Liver (tissue), 8 donors: ENCODE measurements at regions not wholly inside any gene's neighbourhood (a gene's known extent, or its start where the extent isn't known, plus 50 kb on each side); places are given as distances from the start of the nearest gene placed in this dataset.

Source experiments
- DNase-seq: peaks from one replicate; pipeline ENCODE4 v3.0.0-alpha.2; 2017; ENCODE audit warnings: low spot score
- H3K27ac ChIP-seq, 2 donors: one replicate each; pipeline ENCODE4 v1.7.0; 2013; ENCODE audit warnings: inconsistent platforms in 2 of 2, low read length in 2 of 2, control low read depth in 1 of 2, low read depth in 1 of 2, mild to moderate bottlenecking in 1 of 2
- H3K27me3 ChIP-seq, 4 donors: one replicate each; pipeline versions ENCODE4 v1.6.1 to v1.7.0; 2013; ENCODE audit warnings: low read length in 3 of 4, inconsistent platforms in 1 of 4, mild to moderate bottlenecking in 1 of 4, moderate library complexity in 1 of 4; ENCODE audit not compliant: control insufficient read depth in 4 of 4, insufficient read depth in 4 of 4
- H3K36me3 ChIP-seq, 4 donors: one replicate each; pipeline versions ENCODE4 v1.6.1 to v1.7.0; 2013; ENCODE audit warnings: low read length in 3 of 4, mild to moderate bottlenecking in 3 of 4, low read depth in 1 of 4, moderate library complexity in 1 of 4; ENCODE audit not compliant: control insufficient read depth in 4 of 4, insufficient read depth in 3 of 4
- H3K4me1 ChIP-seq, 4 donors: one replicate each; pipeline versions ENCODE4 v1.6.1 to v1.7.0; 2013; ENCODE audit warnings: low read length in 3 of 4, mild to moderate bottlenecking in 3 of 4, moderate library complexity in 1 of 4; ENCODE audit not compliant: control insufficient read depth in 4 of 4, insufficient read depth in 4 of 4
- H3K4me3 ChIP-seq, 3 donors: one replicate each; pipeline versions ENCODE4 v1.6.1 to v1.7.0; 2013; ENCODE audit warnings: low read length in 3 of 3, control low read depth in 1 of 3, low read depth in 1 of 3, mild to moderate bottlenecking in 1 of 3
- H3K9ac ChIP-seq, 2 donors: one replicate each; pipeline ENCODE4 v1.7.0; 2013; ENCODE audit warnings: low read length in 2 of 2, mild to moderate bottlenecking in 2 of 2, moderate library complexity in 2 of 2, control low read depth in 1 of 2, low read depth in 1 of 2
- H3K9me3 ChIP-seq, 4 donors: one replicate each; pipeline versions ENCODE4 v1.6.1 to v1.7.0; 2013; ENCODE audit warnings: low read length in 3 of 4; ENCODE audit not compliant: control insufficient read depth in 4 of 4
- ATF3 ChIP-seq: IDR thresholded peaks from 2 replicates; pipeline ENCODE4 v1.6.1; 2016; ENCODE audit warnings: antibody characterized with exemption
- CTCF ChIP-seq: fragments of 150-350 bp; IDR thresholded peaks from 2 replicates; pipeline ENCODE4 v1.5.1; 2017; ENCODE audit warnings: improper control_type of control experiment, low read depth, low read length; ENCODE audit not compliant: missing input control
- EGR1 ChIP-seq, 2 donors: IDR thresholded peaks; 2 replicates each; pipeline ENCODE4 v1.6.1; 2016 to 2018; ENCODE audit warnings: antibody characterized with exemption in 2 of 2, low read depth in 2 of 2
- FOXA1 ChIP-seq: IDR thresholded peaks from 2 replicates; pipeline ENCODE4 v1.6.1; 2016; ENCODE audit warnings: antibody characterized with exemption
- FOXA2 ChIP-seq: IDR thresholded peaks from 2 replicates; pipeline ENCODE4 v1.6.1; 2016; ENCODE audit warnings: antibody characterized with exemption
- GABPA ChIP-seq, 2 donors: IDR thresholded peaks in 1 of 2; conservative IDR thresholded peaks in 1 of 2; 2 replicates each; pipeline ENCODE4 v1.6.1; 2016; ENCODE audit warnings: antibody characterized with exemption in 2 of 2, mild to moderate bottlenecking in 1 of 2, moderate library complexity in 1 of 2
- HNF4A ChIP-seq, 2 donors: conservative IDR thresholded peaks; 2 replicates each; pipeline ENCODE4 v1.6.1; 2016; ENCODE audit warnings: antibody characterized with exemption in 2 of 2, mild to moderate bottlenecking in 2 of 2
- HNF4G ChIP-seq: IDR thresholded peaks from 2 replicates; pipeline ENCODE4 v1.6.1; 2016; ENCODE audit warnings: antibody characterized with exemption
- JUND ChIP-seq, 2 donors: IDR thresholded peaks; 2 replicates each; pipeline ENCODE4 v1.6.1; 2016; ENCODE audit warnings: antibody characterized with exemption in 2 of 2
- MAX ChIP-seq: IDR thresholded peaks from 2 replicates; pipeline ENCODE4 v1.6.1; 2016; ENCODE audit warnings: antibody characterized with exemption
- NR2F2 ChIP-seq: IDR thresholded peaks from 2 replicates; pipeline ENCODE4 v1.6.1; 2016; ENCODE audit warnings: antibody characterized with exemption
- RAD21 ChIP-seq, 2 donors: IDR thresholded peaks; 2 replicates each; pipeline ENCODE4 v1.6.1; 2016; ENCODE audit warnings: antibody characterized with exemption in 2 of 2, mild to moderate bottlenecking in 2 of 2
- REST ChIP-seq: IDR thresholded peaks from 2 replicates; pipeline ENCODE4 v1.6.1; 2016; ENCODE audit warnings: antibody characterized with exemption, mild to moderate bottlenecking
- RXRA ChIP-seq, 2 donors: IDR thresholded peaks; 2 replicates each; pipeline ENCODE4 v1.6.1; 2017 to 2018; ENCODE audit warnings: antibody characterized with exemption in 2 of 2, mild to moderate bottlenecking in 1 of 2
- SP1 ChIP-seq: IDR thresholded peaks from 2 replicates; pipeline ENCODE4 v1.6.1; 2018; ENCODE audit warnings: antibody characterized with exemption, mild to moderate bottlenecking
- TAF1 ChIP-seq: conservative IDR thresholded peaks from 2 replicates; pipeline ENCODE4 v1.6.1; 2016; ENCODE audit warnings: antibody characterized with exemption, mild to moderate bottlenecking
- YY1 ChIP-seq: IDR thresholded peaks from 2 replicates; pipeline ENCODE4 v1.6.1; 2016; ENCODE audit warnings: antibody characterized with exemption, mild to moderate bottlenecking
- ZBTB33 ChIP-seq: IDR thresholded peaks from 2 replicates; pipeline ENCODE4 v1.6.1; 2016; ENCODE audit warnings: antibody characterized with exemption
- WGBS: extraction: QIAGEN DNeasy Blood & Tissue Kit; methylation state at CpG from one replicate; pipeline ENCODE4 v1.1.7; 2013; 5-methylcytosine and 5-hydroxymethylcytosine counted together
- donor health status: healthy.
- donor health status: healthy.
- donor health status: healthy.
- donor health status: healthy.
- donor health status: healthy.

- DNase-seq, result no peak
- Histone ChIP-seq H3K4me1 (no peaks in the 10 kb centered on the region), H3K27me3 (no peaks in the 10 kb centered on the region), H3K4me3 (no peak overlapping the region), H3K9ac (no peak overlapping the region), H3K27ac (no peak overlapping the region), H3K36me3 (no peaks in the 10 kb centered on the region), H3K9me3 (no peaks in the 10 kb centered on the region)
- no peak for TF ChIP-seq FOXA1
- TF ChIP-seq CTCF, result no peak
- TF ChIP-seq TAF1, result no peak
- TF ChIP-seq RXRA (IDR thresholded peaks at IDR 0.05), result no peak
- no peak for TF ChIP-seq JUND (IDR thresholded peaks at IDR 0.05)
- TF ChIP-seq HNF4G, result no peak
- TF ChIP-seq NR2F2, result no peak
- TF ChIP-seq HNF4A (conservative IDR thresholded peaks at IDR 0.05), result no peak
- no peak for TF ChIP-seq SP1
- no peak for TF ChIP-seq RAD21 (IDR thresholded peaks at IDR 0.05)
- no peak for TF ChIP-seq ZBTB33
- 87% methylated on average over 6 of the region's 6 CpGs for WGBS
Observed at GRCh38 chr6:21360336-21360735, 233.2 kb upstream of the SOX4 start.

GRCh38 chr6:21367148-21367547, 226.4 kb upstream of the SOX4 start:
- H3K4me1 ChIP-seq, result no peaks in the 10 kb centered on the region
- H3K4me3 ChIP-seq, result no peak overlapping the region
- no peaks in the 10 kb centered on the region for H3K36me3 ChIP-seq
- DNase-seq, result no peak
- no peak for TF ChIP-seq MAX
- TF ChIP-seq NR2F2, result no peak
- no peak for TF ChIP-seq FOXA1
- TF ChIP-seq REST, result no peak
- TF ChIP-seq EGR1 (IDR thresholded peaks at IDR 0.05; ENCODE audit: low read depth in 2 of 2), result no peak
- no peak for TF ChIP-seq RXRA (IDR thresholded peaks at IDR 0.05)
- TF ChIP-seq YY1, result no peak
- no peak for TF ChIP-seq FOXA2
- TF ChIP-seq JUND (IDR thresholded peaks at IDR 0.05), result no peak
- no peak for TF ChIP-seq CTCF
- no peak for TF ChIP-seq SP1
- no peak for TF ChIP-seq HNF4G
- TF ChIP-seq RAD21 (IDR thresholded peaks at IDR 0.05), result no peak
- no peak for TF ChIP-seq ATF3
- TF ChIP-seq ZBTB33, result no peak
- TF ChIP-seq TAF1, result no peak
- TF ChIP-seq HNF4A (conservative IDR thresholded peaks at IDR 0.05), result no peak
- no peak for TF ChIP-seq GABPA (IDR thresholded peaks at IDR 0.05 in 1 of 2, conservative IDR thresholded peaks at IDR 0.05 in 1 of 2)
- H3K27me3 ChIP-seq, result no peaks in the 10 kb centered on the region
- 83% methylated on average over 4 of the region's 4 CpGs for WGBS
- no peak overlapping the region for H3K27ac ChIP-seq
- no peak overlapping the region for H3K9ac ChIP-seq
- H3K9me3 ChIP-seq, result no peaks in the 10 kb centered on the region
